ENCODE measurements at regions not wholly inside any gene's neighbourhood (a gene's known extent, or its start where the extent isn't known, plus 50 kb on each side); places are given as distances from the start of the nearest gene placed in this dataset.

- no TSS peak for BruUV-seq (replicated peaks)
- no peak for DNase-seq
- TF ChIP-seq ELK1 (IDR thresholded peaks at IDR 0.05; ENCODE audit: borderline replicate concordance, low read depth, low read length) (no peak), RCOR1 (IDR thresholded peaks at IDR 0.05; ENCODE audit: insufficient replicate concordance, low read length) (no peak), POLR2A (IDR thresholded peaks at IDR 0.05; ENCODE audit: low read depth, low read length) (no peak), RAD21 (IDR thresholded peaks at IDR 0.05; ENCODE audit: low read length) (no peak), CTCF (conservative IDR thresholded peaks at IDR 0.05; ENCODE audit: low read depth, low read length) (no peak), CHD1 (IDR thresholded peaks at IDR 0.05; ENCODE audit: low read depth, low read length) (no peak), BHLHE40 (IDR thresholded peaks at IDR 0.05; ENCODE audit: low read depth, low read length) (no peak), NFE2L2 (IDR thresholded peaks at IDR 0.05; ENCODE audit: low read depth, low read length) (no peak), FOS (IDR thresholded peaks at IDR 0.05; ENCODE audit: low read depth, low read length) (no peak), SMC3 (IDR thresholded peaks at IDR 0.05; ENCODE audit: low read depth, low read length) (no peak), RFX5 (IDR thresholded peaks at IDR 0.05; ENCODE audit: low read depth, low read length) (no peak), MAZ (IDR thresholded peaks at IDR 0.05; ENCODE audit: borderline replicate concordance, low read depth, low read length) (no peak), MAFK (IDR thresholded peaks at IDR 0.05; ENCODE audit: low read depth, low read length) (no peak), CEBPB (IDR thresholded peaks at IDR 0.05; ENCODE audit: low read depth, low read length) (no peak)
- no peak overlapping the region for H2BK15ac ChIP-seq (ENCODE audit: low read depth, low read length)
- H2BK5ac ChIP-seq (ENCODE audit: low read depth, low read length, poor library complexity, severe bottlenecking) = no peak overlapping the region
- in situ Hi-C loops (cut with MboI; ENCODE audit: low sequenced_read_pairs) (no loop called here), intact Hi-C loops (cut with micrococcal nuclease) (no loop called here), dilution Hi-C loops (cut with HindIII; ENCODE audit: low sequenced_read_pairs, unreplicated experiment) (no loop called here)
- ChIA-PET CTCF (no interaction called here), POLR2A (ENCODE audit: unreplicated experiment) (no interaction called here)
- H2AK5ac ChIP-seq (ENCODE audit: low read depth, low read length) = no peak overlapping the region
- no peak overlapping the region for H3K27ac ChIP-seq (ENCODE audit: insufficient read depth, low read length)
- H3K9ac ChIP-seq (ENCODE audit: low read depth, low read length) = no peak overlapping the region
- H2AFZ ChIP-seq (replicated peaks; ENCODE audit: low read length, poor library complexity) = no peak overlapping the region
- no peaks in the 10 kb centered on the region for H3K27me3 ChIP-seq (ENCODE audit: control insufficient read depth, insufficient read depth, low read length)
- no peak overlapping the region for H3K4me3 ChIP-seq (ENCODE audit: insufficient read depth, low read depth, low read length)
- H3K23ac ChIP-seq (ENCODE audit: low read depth, low read length) = no peak overlapping the region
- no peak overlapping the region for H3K14ac ChIP-seq (replicated peaks; ENCODE audit: low read depth, low read length)
- ATAC-seq (ENCODE audit: low read depth) = no peak
- H3K79me1 ChIP-seq (ENCODE audit: low read depth in 1 of 2, low read length in 2 of 2) = no peaks in the 10 kb centered on the region
- H3K36me3 ChIP-seq (ENCODE audit: control insufficient read depth, insufficient read depth, low read length) = no peaks in the 10 kb centered on the region
- no peak overlapping the region for H2BK120ac ChIP-seq (ENCODE audit: low read depth, low read length)
- no peak overlapping the region for H3K4ac ChIP-seq (ENCODE audit: low read depth, low read length)
- no peaks in the 10 kb centered on the region for H4K20me1 ChIP-seq (ENCODE audit: insufficient read depth, low read length)
- no peak overlapping the region for H4K91ac ChIP-seq (ENCODE audit: insufficient read depth, low read depth, low read length)
- no peaks in the 10 kb centered on the region for H3K4me1 ChIP-seq (ENCODE audit: control insufficient read depth, insufficient read depth, low read length)
- no peak overlapping the region for H3K4me2 ChIP-seq (ENCODE audit: low read depth, low read length)
- H3K9me3 ChIP-seq (ENCODE audit: control insufficient read depth, insufficient read depth, low read length) = no peaks in the 10 kb centered on the region; the same call in 1 of the 2 replicates
- H3K18ac ChIP-seq (ENCODE audit: low read depth, low read length) = no peak overlapping the region
- no peak overlapping the region for H3K56ac ChIP-seq (ENCODE audit: extremely low read depth, insufficient read depth, low read length)
- no peak overlapping the region for H4K8ac ChIP-seq (ENCODE audit: low read depth in 2 of 2, low read length in 2 of 2)
- no peak overlapping the region for H4K5ac ChIP-seq (ENCODE audit: low read depth, low read length)
- H2BK20ac ChIP-seq (ENCODE audit: low read depth, low read length) = no peak overlapping the region
- H3K9me1 ChIP-seq (ENCODE audit: insufficient read depth, low read length) = no peaks in the 10 kb centered on the region
- no peak overlapping the region for H2AK9ac ChIP-seq (replicated peaks; ENCODE audit: low read depth, low read length, poor library complexity)
Observed at GRCh38 chr2:185417688-185418087, 320.9 kb upstream of the FSIP2 start.

Measured in IMR-90 (cell line).